ENCODE measurements at regions not wholly inside any gene's neighbourhood (a gene's known extent, or its start where the extent isn't known, plus 50 kb on each side); places are given as distances from the start of the nearest gene placed in this dataset.
"Not testable (repeated sequence)": the region's sequence is repeated elsewhere in the genome, so short reads cannot be mapped to it uniquely, and the experiment has no call there.

GRCh38 chr6:27575594-27576361, 102.9 kb upstream of the ZNF184 start:
- no peak for DNase-seq

- DNase-seq: no peak
Observed at GRCh38 chr6:27568226-27568897, 95.5 kb upstream of the ZNF184 start.

DNA sequence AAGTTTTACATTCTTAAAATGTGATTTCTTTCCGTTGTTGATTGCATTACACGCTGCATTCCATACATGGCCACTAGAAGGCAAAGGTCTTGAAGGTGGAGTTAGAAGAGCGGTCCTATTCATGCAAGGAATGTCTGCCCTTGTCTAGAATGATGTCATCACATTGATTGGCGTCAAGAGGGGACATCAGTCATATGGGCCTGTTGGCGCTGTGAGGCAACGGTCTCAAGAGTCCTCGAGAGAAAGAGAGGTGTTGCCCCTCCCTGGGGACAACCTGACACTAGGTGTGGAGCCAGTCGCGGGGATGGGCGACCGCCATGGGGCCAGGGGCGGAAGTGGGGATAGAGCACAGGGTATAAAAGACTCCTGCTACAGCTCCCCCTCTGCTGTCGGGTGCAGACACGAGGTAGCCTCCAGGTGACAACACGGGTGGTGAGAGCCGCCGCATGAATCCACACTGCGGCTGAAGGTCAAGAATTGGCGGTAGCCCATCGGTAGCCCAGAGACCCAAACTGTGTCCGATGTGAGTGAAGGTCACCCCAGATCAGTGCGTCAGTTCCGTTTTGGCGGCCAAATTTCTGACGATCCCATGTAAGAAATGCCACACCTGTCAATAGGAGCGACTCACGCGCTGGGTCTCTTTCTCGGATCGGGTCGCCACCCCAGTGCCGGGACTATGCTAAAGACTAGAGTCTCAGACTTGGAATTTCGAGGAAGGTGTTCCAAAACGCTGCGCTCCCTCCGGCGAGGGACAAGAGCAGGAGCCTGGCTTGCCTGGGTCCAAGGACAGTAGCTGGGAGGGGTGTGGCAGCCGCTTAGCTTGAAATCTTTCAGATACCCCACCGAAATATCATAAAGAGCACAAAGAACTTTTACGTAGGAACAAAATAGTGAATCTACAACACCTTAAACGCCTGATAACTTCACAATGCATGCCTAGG, 93.2 kb upstream of the ZNF184 start:
- DNase-seq: no peak

DNA sequence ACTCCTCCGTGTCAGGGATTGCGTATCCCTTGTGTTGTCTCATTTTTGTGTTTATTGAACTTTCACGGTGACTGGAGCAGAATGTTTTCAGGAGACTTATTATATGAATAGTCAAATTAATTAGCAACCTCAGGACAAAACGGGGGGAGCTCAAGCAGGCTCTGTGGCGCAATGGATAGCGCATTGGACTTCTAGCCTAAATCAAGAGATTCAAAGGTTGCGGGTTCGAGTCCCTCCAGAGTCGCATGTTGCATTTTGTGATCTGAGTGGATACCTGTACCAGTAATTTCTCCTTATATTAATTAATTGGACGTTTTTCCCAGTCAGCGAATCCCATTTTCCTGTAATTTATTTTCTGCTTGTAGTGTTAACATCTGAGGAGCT, 89.1 kb upstream of the ZNF184 start:
- DNase-seq: no peak

- DNase-seq: no peak
Observed at GRCh38 chr6:27558028-27558724, 85.3 kb upstream of the ZNF184 start.

DNA sequence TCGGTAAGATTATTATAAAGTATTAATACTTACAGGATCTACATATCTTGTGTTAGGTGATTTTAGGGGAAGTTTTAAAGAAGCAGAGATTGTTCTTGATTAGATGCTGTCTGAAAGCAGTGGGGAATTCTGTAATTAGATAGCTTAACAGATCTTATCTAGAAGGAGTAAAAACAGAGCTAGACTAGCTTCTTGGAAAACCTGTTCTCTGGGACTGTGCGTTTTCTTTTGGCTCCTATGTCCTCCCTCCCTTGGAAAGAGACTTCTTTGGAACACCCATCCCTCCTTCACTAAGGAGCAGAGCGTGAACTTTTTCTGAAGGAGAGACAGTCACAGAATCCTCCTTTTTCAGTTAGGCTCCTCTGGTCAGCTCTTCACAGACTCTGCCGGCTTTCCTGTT, 83.5 kb upstream of the ZNF184 start:
- DNase-seq: no peak

GRCh38 chr6:27553123-27553904, 80.4 kb upstream of the ZNF184 start:
- DNase-seq: no peak

GRCh38 chr6:27551607-27552006, 78.7 kb upstream of the ZNF184 start:
- DNase-seq: no peak

- DNase-seq: no peak
Observed at GRCh38 chr6:27550692-27551091, 77.8 kb upstream of the ZNF184 start.

GRCh38 chr6:27549241-27549598, 76.3 kb upstream of the ZNF184 start:
- not testable (repeated sequence) for DNase-seq

DNA sequence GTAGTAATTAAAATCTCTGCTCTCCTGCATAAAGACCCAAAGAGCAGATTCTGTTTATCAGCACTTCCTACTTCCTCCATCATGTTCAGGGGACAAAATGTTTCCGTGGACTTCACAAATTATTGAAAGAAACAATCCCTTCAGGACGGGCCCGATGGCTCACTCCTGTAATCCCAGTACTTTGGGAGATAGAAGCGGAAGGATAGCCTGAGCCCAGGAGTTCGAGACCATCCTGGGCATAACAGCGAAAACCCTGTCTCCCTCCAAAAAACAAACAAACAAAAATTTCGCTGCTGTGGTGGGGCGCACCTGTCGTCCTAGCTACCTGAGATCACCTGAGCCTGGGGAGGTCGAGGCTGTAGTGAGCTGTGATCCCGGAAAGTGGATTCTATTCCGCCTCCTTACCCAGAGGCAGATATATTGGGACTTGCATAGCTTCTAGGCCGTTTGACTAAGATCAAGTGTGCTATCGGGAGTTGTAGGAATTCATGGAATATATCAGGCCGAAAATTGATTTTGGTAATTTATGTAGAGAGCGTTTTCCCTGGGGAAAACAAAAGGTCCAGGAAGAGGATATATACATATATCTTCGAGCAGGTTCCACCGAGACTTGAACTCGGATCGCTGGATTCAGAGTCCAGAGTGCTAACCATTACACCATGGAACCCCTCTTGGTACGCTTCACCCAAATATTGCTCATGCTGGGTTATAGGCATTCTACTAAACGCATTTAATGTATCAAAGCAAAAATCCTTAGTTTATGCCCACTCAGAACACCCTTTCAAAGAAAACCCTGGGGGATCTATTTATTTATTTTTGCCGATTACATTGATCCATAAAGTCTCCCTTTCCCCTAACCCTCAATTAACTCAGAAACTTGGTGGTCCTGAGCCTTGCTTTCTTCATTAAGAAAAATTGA, 74.5 kb upstream of the ZNF184 start:
- no peak for DNase-seq

DNA sequence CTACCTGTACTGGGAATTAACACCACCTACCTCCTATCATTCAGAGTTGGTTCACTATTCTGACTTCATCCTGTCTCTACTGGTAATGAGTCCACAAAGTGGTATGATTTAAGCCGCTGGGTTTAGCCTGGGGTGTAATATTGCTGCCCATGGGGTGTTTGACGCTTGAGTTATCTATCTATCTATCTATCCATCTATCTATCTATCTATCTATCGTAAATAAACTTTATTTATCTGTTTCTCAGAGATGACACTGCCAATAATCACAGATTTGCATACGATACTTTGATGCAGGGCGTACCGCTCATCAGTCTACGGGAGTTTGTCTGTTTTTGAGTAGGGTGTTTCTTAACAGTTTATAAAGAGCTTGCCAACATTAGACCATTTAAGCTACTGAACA, 73.6 kb upstream of the ZNF184 start:
- no peak for DNase-seq

- DNase-seq: no peak
Observed at GRCh38 chr6:27545271-27546046, 72.6 kb upstream of the ZNF184 start.

- no peak for DNase-seq
Observed at GRCh38 chr6:27544612-27545260, 71.8 kb upstream of the ZNF184 start.

GRCh38 chr6:27544135-27544534, 71.2 kb upstream of the ZNF184 start:
- not testable (repeated sequence) for DNase-seq

- no peak for DNase-seq
Observed at GRCh38 chr6:27542485-27542884, 69.6 kb upstream of the ZNF184 start.

DNA sequence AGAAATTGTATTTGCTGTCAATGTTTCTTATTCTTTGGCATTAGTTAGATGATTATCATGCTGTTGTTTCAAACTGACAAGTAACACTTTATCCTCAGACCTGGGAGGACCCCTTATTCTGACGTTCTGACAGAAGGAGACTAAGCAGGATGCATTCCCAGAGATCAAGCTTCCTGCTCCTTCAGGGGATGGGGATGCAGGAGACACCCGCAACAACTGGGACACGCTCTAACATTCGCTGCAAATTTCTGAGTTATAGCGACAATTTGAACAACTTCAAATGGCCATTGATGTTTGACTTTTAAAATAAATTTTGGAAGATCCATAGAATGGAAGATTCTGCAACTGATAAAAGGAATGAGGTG, 69.0 kb upstream of the ZNF184 start:
- DNase-seq: no peak

GRCh38 chr6:27541212-27541932, 68.5 kb upstream of the ZNF184 start:
- no peak for DNase-seq

GRCh38 chr6:27539551-27539950, 66.6 kb upstream of the ZNF184 start:
- DNase-seq: no peak

Measured in GOT3 (cell line).